Keratinocyte (primary cell): ENCODE measurements at regions not wholly inside any gene's neighbourhood (a gene's known extent, or its start where the extent isn't known, plus 50 kb on each side); places are given as distances from the start of the nearest gene placed in this dataset.

Experiments used
- EZH2 ChIP-seq: IDR thresholded peaks from one replicate; pipeline ENCODE4 v1.6.1; 2012; ENCODE audit warnings: inconsistent platforms, mild to moderate bottlenecking, low read length, moderate library complexity
- TF ChIP-seq, protein P1 (sequence below), 3 experiments: IDR thresholded peaks in 1 of 3; conservative IDR thresholded peaks in 1 of 3; optimal IDR thresholded peaks in 1 of 3; 2 replicates in 2 of 3; 3 replicates in 1 of 3; pipeline versions ENCODE3 to v1.5.1; 2011; ENCODE audit warnings: low read length in 3 of 3, mild to moderate bottlenecking in 3 of 3, moderate library complexity in 2 of 3, control low read depth in 1 of 3, inconsistent platforms in 1 of 3; ENCODE audit not compliant: insufficient read depth in 2 of 3; ENCODE audit errors: extremely low read depth in 1 of 3

DNA sequence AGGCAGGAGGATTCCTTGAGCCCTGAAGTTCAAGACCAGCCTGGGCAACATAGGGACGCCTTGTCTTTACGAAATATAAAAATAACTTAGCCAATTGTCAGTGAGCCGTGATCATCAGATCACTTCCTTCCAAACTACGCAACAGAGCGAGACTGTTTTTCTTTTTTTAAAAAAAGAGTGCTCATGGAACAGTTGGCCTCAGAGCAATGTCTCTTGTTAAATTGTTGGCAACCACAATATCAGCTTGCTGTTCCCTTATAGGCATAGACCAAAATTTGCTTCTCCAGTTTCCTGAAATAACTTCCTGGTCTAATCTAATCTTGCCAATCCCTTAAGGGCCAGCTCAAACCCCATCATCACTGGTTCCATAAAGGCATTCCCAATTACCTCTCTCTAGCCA, 93.3 kb upstream of the SLC4A7 start:
- TF ChIP-seq, protein P1, sequence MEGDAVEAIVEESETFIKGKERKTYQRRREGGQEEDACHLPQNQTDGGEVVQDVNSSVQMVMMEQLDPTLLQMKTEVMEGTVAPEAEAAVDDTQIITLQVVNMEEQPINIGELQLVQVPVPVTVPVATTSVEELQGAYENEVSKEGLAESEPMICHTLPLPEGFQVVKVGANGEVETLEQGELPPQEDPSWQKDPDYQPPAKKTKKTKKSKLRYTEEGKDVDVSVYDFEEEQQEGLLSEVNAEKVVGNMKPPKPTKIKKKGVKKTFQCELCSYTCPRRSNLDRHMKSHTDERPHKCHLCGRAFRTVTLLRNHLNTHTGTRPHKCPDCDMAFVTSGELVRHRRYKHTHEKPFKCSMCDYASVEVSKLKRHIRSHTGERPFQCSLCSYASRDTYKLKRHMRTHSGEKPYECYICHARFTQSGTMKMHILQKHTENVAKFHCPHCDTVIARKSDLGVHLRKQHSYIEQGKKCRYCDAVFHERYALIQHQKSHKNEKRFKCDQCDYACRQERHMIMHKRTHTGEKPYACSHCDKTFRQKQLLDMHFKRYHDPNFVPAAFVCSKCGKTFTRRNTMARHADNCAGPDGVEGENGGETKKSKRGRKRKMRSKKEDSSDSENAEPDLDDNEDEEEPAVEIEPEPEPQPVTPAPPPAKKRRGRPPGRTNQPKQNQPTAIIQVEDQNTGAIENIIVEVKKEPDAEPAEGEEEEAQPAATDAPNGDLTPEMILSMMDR (optimal IDR thresholded peaks at IDR 0.05 in 1 of 3, IDR thresholded peaks at IDR 0.05 in 1 of 3, conservative IDR thresholded peaks at IDR 0.05 in 1 of 3; ENCODE audit: extremely low read depth in 1 of 3, insufficient read depth in 2 of 3, low read length in 3 of 3) = no peak
- no peak for TF ChIP-seq EZH2
